GM23248 (cell line): ENCODE measurements at regions not wholly inside any gene's neighbourhood (a gene's known extent, or its start where the extent isn't known, plus 50 kb on each side); places are given as distances from the start of the nearest gene placed in this dataset.
"Not testable (repeated sequence)": the region's sequence is repeated elsewhere in the genome, so short reads cannot be mapped to it uniquely, and the experiment has no call there.

Source experiments
- DNase-seq: peaks from one replicate; pipeline ENCODE4 v3.0.0-alpha.2; 2015
- H2AFZ ChIP-seq: fragments of 200-600 bp; sonication (generic); 2 replicates; pipeline ENCODE4 v1.6.1; 2016; ENCODE audit warnings: antibody characterized with exemption
- H3F3A ChIP-seq: fragments of 200-600 bp; sonication (generic); 2 replicates; pipeline ENCODE4 v1.6.1; 2016; ENCODE audit warnings: mild to moderate bottlenecking, antibody characterized with exemption, mixed run types; ENCODE audit not compliant: insufficient read depth
- H3K27ac ChIP-seq: fragments of 200-600 bp; sonication (generic); 2 replicates; pipeline ENCODE4 v1.5.1; 2016; ENCODE audit warnings: mild to moderate bottlenecking
- H3K27me3 ChIP-seq: fragments of 200-600 bp; sonication (generic); replicated peaks from 2 replicates; pipeline ENCODE4 v1.6.1; 2016; ENCODE audit warnings: mild to moderate bottlenecking; ENCODE audit not compliant: insufficient read depth
- H3K36me3 ChIP-seq: fragments of 200-600 bp; sonication (generic); 2 replicates; pipeline ENCODE4 v1.6.1; 2016; ENCODE audit warnings: low read depth, mild to moderate bottlenecking
- H3K4me1 ChIP-seq: fragments of 200-600 bp; sonication (generic); 2 replicates; pipeline ENCODE4 v1.6.1; 2016; ENCODE audit warnings: mild to moderate bottlenecking; ENCODE audit not compliant: insufficient read depth
- H3K4me2 ChIP-seq: fragments of 200-600 bp; sonication (generic); one replicate; pipeline ENCODE4 v1.6.1; 2016; ENCODE audit warnings: mild to moderate bottlenecking; ENCODE audit not compliant: unreplicated experiment
- H3K4me3 ChIP-seq: fragments of 200-600 bp; sonication (generic); 2 replicates; pipeline ENCODE4 v1.5.1; 2016; ENCODE audit warnings: mild to moderate bottlenecking
- H3K79me2 ChIP-seq: fragments of 200-600 bp; sonication (generic); 2 replicates; pipeline ENCODE4 v1.6.1; 2016; ENCODE audit warnings: mild to moderate bottlenecking; ENCODE audit not compliant: insufficient read depth
- H3K9ac ChIP-seq: fragments of 200-600 bp; sonication (generic); 2 replicates; pipeline ENCODE4 v1.6.1; 2016; ENCODE audit warnings: mild to moderate bottlenecking
- H3K9me2 ChIP-seq: fragments of 200-600 bp; sonication (generic); 2 replicates; pipeline ENCODE4 v1.6.1; 2016; ENCODE audit warnings: mixed run types, mild to moderate bottlenecking, moderate library complexity; ENCODE audit not compliant: insufficient read depth
- H3K9me3 ChIP-seq: fragments of 200-600 bp; sonication (generic); one replicate; pipeline ENCODE4 v1.6.1; 2017; ENCODE audit warnings: low read depth
- H4K20me1 ChIP-seq: fragments of 200-600 bp; sonication (generic); 2 replicates; pipeline ENCODE4 v1.6.0; 2016; ENCODE audit not compliant: insufficient read depth
- EZH2 ChIP-seq: fragments of 200-600 bp; sonication (generic); IDR thresholded peaks from 2 replicates; pipeline ENCODE4 v1.6.1; 2018; ENCODE audit warnings: antibody characterized with exemption, mild to moderate bottlenecking; ENCODE audit not compliant: insufficient read depth, poor library complexity, severe bottlenecking
- EZH2phosphoT487 ChIP-seq: fragments of 200-600 bp; sonication (generic); IDR thresholded peaks from 2 replicates; pipeline ENCODE4 v1.6.1; 2018; ENCODE audit warnings: antibody characterized with exemption, moderate library complexity, mild to moderate bottlenecking, low read depth; ENCODE audit not compliant: insufficient read depth
- WGBS, 2 experiments: methylation state at CpG; one replicate each; pipeline ENCODE4 v1.1.6; 2015 to 2017; ENCODE audit warnings: low lambda C conversion rate in 2 of 2, low coverage in 1 of 2; ENCODE audit errors: missing lambda C conversion rate in 2 of 2; 5-methylcytosine and 5-hydroxymethylcytosine counted together
- in situ Hi-C: fragments of 300-500 bp; cut with MboI; formaldehyde crosslinking; loops from 2 replicates; pipeline ENCODE4 v1.15.0; 2020

- no peak overlapping the region for H2AFZ ChIP-seq
- H3K4me3 ChIP-seq, result no peak overlapping the region
- H3K9me2 ChIP-seq, result no peaks in the 10 kb centered on the region
- H3K27me3 ChIP-seq, result no peaks in the 10 kb centered on the region
- H3K4me2 ChIP-seq, result no peak overlapping the region
- H3K9ac ChIP-seq, result no peak overlapping the region
- H3K36me3 ChIP-seq, result no peaks in the 10 kb centered on the region
- no peak for TF ChIP-seq EZH2phosphoT487
- no peak for TF ChIP-seq EZH2
- in situ Hi-C loops, result no loop called here
- WGBS, 2 experiments, result 51 to 55% methylated on average over 6 of the region's 6 CpGs
- no peak for DNase-seq
- no peak overlapping the region for H3K27ac ChIP-seq
- H3K9me3 ChIP-seq, result no peaks in the 10 kb centered on the region
- H4K20me1 ChIP-seq, result no peaks in the 10 kb centered on the region
- no peaks in the 10 kb centered on the region for H3F3A ChIP-seq
- H3K4me1 ChIP-seq, result no peaks in the 10 kb centered on the region
- H3K79me2 ChIP-seq, result no peaks in the 10 kb centered on the region
Measured at GRCh38 chr14:87387806-87388205, 605.2 kb downstream of the GALC start.

- H3K36me3 ChIP-seq, result no peaks in the 10 kb centered on the region
- in situ Hi-C loops, result no loop called here
- H2AFZ ChIP-seq, result no peak overlapping the region
- no peaks in the 10 kb centered on the region for H3K9me3 ChIP-seq
- no peaks in the 10 kb centered on the region for H3K4me1 ChIP-seq
- H3K9ac ChIP-seq, result no peak overlapping the region
- TF ChIP-seq EZH2 (no peak), EZH2phosphoT487 (no peak)
- no peaks in the 10 kb centered on the region for H3K79me2 ChIP-seq
- DNase-seq, result no peak
- no peaks in the 10 kb centered on the region for H3K9me2 ChIP-seq
- no peaks in the 10 kb centered on the region for H3F3A ChIP-seq
- no peak overlapping the region for H3K4me3 ChIP-seq
- no peaks in the 10 kb centered on the region for H4K20me1 ChIP-seq
- H3K4me2 ChIP-seq, result no peak overlapping the region
- no peaks in the 10 kb centered on the region for H3K27me3 ChIP-seq
- H3K27ac ChIP-seq, result no peak overlapping the region
Measured at GRCh38 chr14:87386524-87386923, 606.5 kb downstream of the GALC start.

- no peak for DNase-seq
- Histone ChIP-seq H3K79me2 (no peaks in the 10 kb centered on the region), H3K4me2 (no peak overlapping the region), H3K9me3 (no peaks in the 10 kb centered on the region), H3K9me2 (no peaks in the 10 kb centered on the region), H3K4me1 (no peaks in the 10 kb centered on the region), H3F3A (no peaks in the 10 kb centered on the region), H4K20me1 (no peaks in the 10 kb centered on the region), H3K36me3 (no peaks in the 10 kb centered on the region), H3K4me3 (no peak overlapping the region), H3K27ac (no peak overlapping the region), H3K9ac (no peak overlapping the region), H2AFZ (no peak overlapping the region), H3K27me3 (no peaks in the 10 kb centered on the region)
- TF ChIP-seq EZH2phosphoT487 (no peak), EZH2 (no peak)
- in situ Hi-C loops, result no loop called here
- 27 to 30% methylated on average over 2 of the region's 2 CpGs for WGBS, 2 experiments
Measured at GRCh38 chr14:87380054-87380453, 612.9 kb downstream of the GALC start.

GRCh38 chr14:87368751-87369150 is 624.2 kb downstream of the GALC start:
- TF ChIP-seq EZH2, result no peak
- 1 to 5% methylated on average over 2 of the region's 2 CpGs for WGBS, 2 experiments

DNA sequence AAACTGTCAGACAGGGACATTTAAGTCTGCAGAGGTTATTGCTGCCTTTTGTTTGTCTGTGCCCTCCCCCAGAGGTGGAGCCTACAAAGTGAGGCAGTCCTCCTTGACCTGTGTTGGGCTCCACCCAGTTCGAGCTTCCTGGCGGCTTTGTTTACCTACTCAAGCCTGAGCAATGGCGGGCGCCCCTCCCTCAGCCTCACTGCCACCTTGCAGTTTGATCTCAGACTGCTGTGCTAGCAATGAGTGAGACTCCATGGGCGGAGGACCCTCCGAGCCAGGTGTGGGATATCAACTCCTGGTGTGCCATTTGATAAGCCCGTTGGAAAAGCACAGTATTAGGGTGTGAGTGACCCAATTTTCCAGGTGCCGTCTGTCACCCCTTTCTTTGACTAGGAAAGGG is 632.7 kb downstream of the GALC start:
- H3K27ac ChIP-seq, DNase-seq, H3K4me2 ChIP-seq, H3K9ac ChIP-seq, H3K36me3 ChIP-seq, H3K4me1 ChIP-seq, H2AFZ ChIP-seq, H3K4me3 ChIP-seq, H3K9me2 ChIP-seq, H3K79me2 ChIP-seq, H3K27me3 ChIP-seq, H4K20me1 ChIP-seq, H3F3A ChIP-seq, H3K9me3 ChIP-seq, in situ Hi-C loops: not testable (repeated sequence)
- WGBS, 2 experiments, result 42 to 49% methylated on average over 8 of the region's 8 CpGs

More at GRCh38 chr14:87368751-87369150, 624.2 kb downstream of the GALC start:
- Histone ChIP-seq H3K9me2 (no peaks in the 10 kb centered on the region), H3K4me3 (no peak overlapping the region), H3K9ac (no peak overlapping the region), H2AFZ (no peak overlapping the region), H3K9me3 (no peaks in the 10 kb centered on the region), H4K20me1 (no peaks in the 10 kb centered on the region), H3K27me3 (no peaks in the 10 kb centered on the region), H3K27ac (no peak overlapping the region), H3K4me1 (no peaks in the 10 kb centered on the region), H3K79me2 (no peaks in the 10 kb centered on the region), H3K4me2 (no peak overlapping the region), H3F3A (no peaks in the 10 kb centered on the region), H3K36me3 (no peaks in the 10 kb centered on the region)
- in situ Hi-C loops, result no loop called here
- DNase-seq, result no peak
